ENCODE measurements at regions not wholly inside any gene's neighbourhood (a gene's known extent, or its start where the extent isn't known, plus 50 kb on each side); places are given as distances from the start of the nearest gene placed in this dataset.

- H2AFZ ChIP-seq = no peak overlapping the region
- in situ Hi-C loops (cut with MboI) = no loop called here
These were observed 1094.3 kb downstream of the EFNB2 start for GRCh38 chr13:105441051-105441750.

DNA sequence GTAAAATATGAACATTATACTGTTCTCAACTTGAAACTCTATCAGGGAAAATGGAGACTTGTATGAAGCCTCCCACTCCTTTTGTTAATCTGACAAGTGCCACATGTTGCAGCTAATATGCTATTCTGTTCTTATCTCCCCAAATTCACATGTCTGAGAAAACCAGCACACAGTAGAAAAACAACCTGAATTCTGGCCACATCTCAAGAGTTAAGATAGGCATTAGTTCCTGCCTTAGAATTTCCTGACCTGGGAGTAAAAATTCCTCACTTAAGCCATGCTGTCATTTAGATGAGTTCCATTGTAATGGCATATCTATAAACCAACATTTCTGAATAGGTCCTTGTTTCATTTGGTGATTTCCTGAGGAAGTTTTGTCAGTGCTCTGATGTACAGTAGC lies 1098.5 kb downstream of the EFNB2 start:
- H3K9me3 ChIP-seq (ENCODE audit: low read depth) = no peaks in the 10 kb centered on the region
- no peak for DNase-seq
- TF ChIP-seq EZH2 (IDR thresholded peaks at IDR 0.05; ENCODE audit: insufficient read depth, poor library complexity, severe bottlenecking) = no peak
- TF ChIP-seq EZH2phosphoT487 (IDR thresholded peaks at IDR 0.05; ENCODE audit: insufficient read depth, low read depth) = no peak
- no peak overlapping the region for H3K4me2 ChIP-seq (ENCODE audit: unreplicated experiment)
- H3K4me1 ChIP-seq (ENCODE audit: insufficient read depth) = no peaks in the 10 kb centered on the region
- no peaks in the 10 kb centered on the region for H3K79me2 ChIP-seq (ENCODE audit: insufficient read depth)
- H3K27ac ChIP-seq = no peak overlapping the region
- no peaks in the 10 kb centered on the region for H3K9me2 ChIP-seq (ENCODE audit: insufficient read depth)
- no peak overlapping the region for H2AFZ ChIP-seq
- H3K9ac ChIP-seq = no peak overlapping the region
- no peaks in the 10 kb centered on the region for H3K36me3 ChIP-seq (ENCODE audit: low read depth)
- H4K20me1 ChIP-seq (ENCODE audit: insufficient read depth) = no peaks in the 10 kb centered on the region
- no peak overlapping the region for H3K4me3 ChIP-seq
- no peaks in the 10 kb centered on the region for H3K27me3 ChIP-seq (replicated peaks; ENCODE audit: insufficient read depth)
- H3F3A ChIP-seq (ENCODE audit: insufficient read depth) = no peaks in the 10 kb centered on the region
- in situ Hi-C loops (cut with MboI) = no loop called here

More at GRCh38 chr13:105441051-105441750, 1094.3 kb downstream of the EFNB2 start:
- Histone ChIP-seq H3K4me2 (ENCODE audit: unreplicated experiment) (no peak overlapping the region), H3K9ac (no peak overlapping the region), H4K20me1 (ENCODE audit: insufficient read depth) (no peaks in the 10 kb centered on the region), H3K4me3 (no peak overlapping the region), H3K36me3 (ENCODE audit: low read depth) (no peaks in the 10 kb centered on the region), H3K27ac (no peak overlapping the region), H3K79me2 (ENCODE audit: insufficient read depth) (no peaks in the 10 kb centered on the region), H3K27me3 (replicated peaks; ENCODE audit: insufficient read depth) (no peaks in the 10 kb centered on the region), H3K4me1 (ENCODE audit: insufficient read depth) (no peaks in the 10 kb centered on the region), H3F3A (ENCODE audit: insufficient read depth) (no peaks in the 10 kb centered on the region), H3K9me2 (ENCODE audit: insufficient read depth) (no peaks in the 10 kb centered on the region), H3K9me3 (ENCODE audit: low read depth) (no peaks in the 10 kb centered on the region)
- WGBS, 2 experiments (ENCODE audit: low coverage in 1 of 2, low lambda C conversion rate in 2 of 2, missing lambda C conversion rate in 2 of 2) = 41 to 52% methylated on average over 9 of the region's 9 CpGs
- TF ChIP-seq EZH2phosphoT487 (IDR thresholded peaks at IDR 0.05; ENCODE audit: insufficient read depth, low read depth) (no peak), EZH2 (IDR thresholded peaks at IDR 0.05; ENCODE audit: insufficient read depth, poor library complexity, severe bottlenecking) (no peak)
- DNase-seq = no peak

GRCh38 chr13:105432438-105432837 lies 1103.0 kb downstream of the EFNB2 start:
- DNase-seq = no peak
- no peak overlapping the region for H3K9ac ChIP-seq
- 21 to 24% methylated on average over 2 of the region's 2 CpGs for WGBS, 2 experiments (ENCODE audit: low coverage in 1 of 2, low lambda C conversion rate in 2 of 2, missing lambda C conversion rate in 2 of 2)
- in situ Hi-C loops (cut with MboI) = no loop called here
- no peaks in the 10 kb centered on the region for H3K36me3 ChIP-seq (ENCODE audit: low read depth)
- no peaks in the 10 kb centered on the region for H3K9me3 ChIP-seq (ENCODE audit: low read depth)
- H3K9me2 ChIP-seq (ENCODE audit: insufficient read depth) = no peaks in the 10 kb centered on the region
- H3K4me1 ChIP-seq (ENCODE audit: insufficient read depth) = no peaks in the 10 kb centered on the region
- H3K27ac ChIP-seq = no peak overlapping the region
- H3K4me3 ChIP-seq = no peak overlapping the region
- no peaks in the 10 kb centered on the region for H4K20me1 ChIP-seq (ENCODE audit: insufficient read depth)
- H2AFZ ChIP-seq = no peak overlapping the region
- H3K27me3 ChIP-seq (replicated peaks; ENCODE audit: insufficient read depth) = no peaks in the 10 kb centered on the region
- H3K79me2 ChIP-seq (ENCODE audit: insufficient read depth) = no peaks in the 10 kb centered on the region
- TF ChIP-seq EZH2phosphoT487 (IDR thresholded peaks at IDR 0.05; ENCODE audit: insufficient read depth, low read depth) (no peak), EZH2 (IDR thresholded peaks at IDR 0.05; ENCODE audit: insufficient read depth, poor library complexity, severe bottlenecking) (no peak)
- no peak overlapping the region for H3K4me2 ChIP-seq (ENCODE audit: unreplicated experiment)
- H3F3A ChIP-seq (ENCODE audit: insufficient read depth) = no peaks in the 10 kb centered on the region

GRCh38 chr13:105428811-105429210 lies 1106.7 kb downstream of the EFNB2 start:
- DNase-seq = no peak
- Histone ChIP-seq H2AFZ (no peak overlapping the region), H3F3A (ENCODE audit: insufficient read depth) (no peaks in the 10 kb centered on the region), H3K9me2 (ENCODE audit: insufficient read depth) (no peaks in the 10 kb centered on the region; the same call in 1 of the 2 replicates), H3K9ac (no peak overlapping the region), H3K79me2 (ENCODE audit: insufficient read depth) (no peaks in the 10 kb centered on the region), H3K27ac (no peak overlapping the region), H4K20me1 (ENCODE audit: insufficient read depth) (no peaks in the 10 kb centered on the region), H3K27me3 (replicated peaks; ENCODE audit: insufficient read depth) (no peaks in the 10 kb centered on the region), H3K36me3 (ENCODE audit: low read depth) (no peaks in the 10 kb centered on the region), H3K4me1 (ENCODE audit: insufficient read depth) (no peaks in the 10 kb centered on the region), H3K9me3 (ENCODE audit: low read depth) (no peaks in the 10 kb centered on the region), H3K4me2 (ENCODE audit: unreplicated experiment) (no peak overlapping the region), H3K4me3 (no peak overlapping the region)
- in situ Hi-C loops (cut with MboI) = no loop called here
- WGBS, 2 experiments (ENCODE audit: low coverage in 1 of 2, low lambda C conversion rate in 2 of 2, missing lambda C conversion rate in 2 of 2) = 4 to 7% methylated on average over 2 of the region's 2 CpGs
- TF ChIP-seq EZH2 (IDR thresholded peaks at IDR 0.05; ENCODE audit: insufficient read depth, poor library complexity, severe bottlenecking) (no peak), EZH2phosphoT487 (IDR thresholded peaks at IDR 0.05; ENCODE audit: insufficient read depth, low read depth) (no peak)
